Lower leg skin (tissue), 3 donors: ENCODE measurements at regions not wholly inside any gene's neighbourhood (a gene's known extent, or its start where the extent isn't known, plus 50 kb on each side); places are given as distances from the start of the nearest gene placed in this dataset.

Experiments
- CTCF ChIP-seq, 3 donors: fragments of 450-650 bp; IDR thresholded peaks; one replicate each; pipeline ENCODE4 v1.5.1; 2016; ENCODE audit warnings: antibody characterized with exemption in 3 of 3, mild to moderate bottlenecking in 3 of 3, moderate library complexity in 2 of 3
- POLR2A ChIP-seq, 2 donors: fragments of 450-650 bp; IDR thresholded peaks; one replicate each; pipeline ENCODE4 v1.6.1; 2016 to 2017; ENCODE audit warnings: antibody characterized with exemption in 2 of 2, mild to moderate bottlenecking in 1 of 2, moderate library complexity in 1 of 2

- TF ChIP-seq CTCF (IDR thresholded peaks at IDR 0.05) (no peak), POLR2A (IDR thresholded peaks at IDR 0.05) (no peak)
These were observed 85.6 kb upstream of the KHDRBS2 start for GRCh38 chr6:62371453-62372210.
